Activated CD4-positive, alpha-beta T cell treated with anti-CD3 and anti-CD28 coated beads for 48 hours (primary cell): ENCODE measurements at regions not wholly inside any gene's neighbourhood (a gene's known extent, or its start where the extent isn't known, plus 50 kb on each side); places are given as distances from the start of the nearest gene placed in this dataset.

Experiments
- DNase-seq: peaks from one replicate; pipeline ENCODE4 v3.0.0-alpha.2; 2020

GRCh38 chr5:74576941-74577456 is 63.5 kb downstream of the ENC1 start:
- DNase-seq = peak; percentile 5

- peak; percentile 44 for DNase-seq
Measured at GRCh38 chr5:74575741-74576538, 64.6 kb downstream of the ENC1 start.

GRCh38 chr5:74570250-74570649 is 70.3 kb downstream of the ENC1 start:
- no peak for DNase-seq

- no peak for DNase-seq
Measured at GRCh38 chr5:74567411-74567995, 73.0 kb downstream of the ENC1 start.

GRCh38 chr5:74562122-74562521 is 78.4 kb downstream of the ENC1 start:
- DNase-seq = no peak

GRCh38 chr5:74560245-74560644 is 80.3 kb downstream of the ENC1 start:
- DNase-seq = no peak

GRCh38 chr5:74556631-74557595 is 83.6 kb downstream of the ENC1 start:
- DNase-seq = no peak

GRCh38 chr5:74556006-74556405 is 84.5 kb downstream of the ENC1 start:
- no peak for DNase-seq

- DNase-seq = no peak
Measured at GRCh38 chr5:74552101-74552500, 88.4 kb downstream of the ENC1 start.

GRCh38 chr5:74550927-74551326 is 89.6 kb downstream of the ENC1 start:
- DNase-seq = no peak

GRCh38 chr5:74549384-74549783 is 91.1 kb downstream of the ENC1 start:
- DNase-seq = no peak

GRCh38 chr5:74546796-74547195 is 93.7 kb downstream of the ENC1 start:
- DNase-seq = no peak

GRCh38 chr5:74544811-74545210 is 95.7 kb downstream of the ENC1 start:
- no peak for DNase-seq

GRCh38 chr5:74543162-74543995 is 97.1 kb downstream of the ENC1 start:
- DNase-seq = no peak

GRCh38 chr5:74542482-74542881 is 98.0 kb downstream of the ENC1 start:
- DNase-seq = no peak

- no peak for DNase-seq
Measured at GRCh38 chr5:74541381-74541781, 99.1 kb downstream of the ENC1 start.

- DNase-seq = no peak
Measured at GRCh38 chr5:74540622-74541021, 99.9 kb downstream of the ENC1 start.

- DNase-seq = no peak
Measured at GRCh38 chr5:74539986-74540385, 100.5 kb downstream of the ENC1 start.

- DNase-seq = no peak
Measured at GRCh38 chr5:74538206-74538661, 102.3 kb downstream of the ENC1 start.

- no peak for DNase-seq
Measured at GRCh38 chr5:74536658-74537057, 103.9 kb downstream of the ENC1 start.

- no peak for DNase-seq
Measured at GRCh38 chr5:74535926-74536325, 104.6 kb downstream of the ENC1 start.
